Skeletal muscle satellite cell (primary cell): ENCODE measurements at regions not wholly inside any gene's neighbourhood (a gene's known extent, or its start where the extent isn't known, plus 50 kb on each side); places are given as distances from the start of the nearest gene placed in this dataset.

ENCODE experiments used
- H3K27me3 ChIP-seq: 2 replicates; pipeline ENCODE4 v1.7.0; 2013; ENCODE audit warnings: low read length; ENCODE audit not compliant: control insufficient read depth, insufficient read depth
- H3K36me3 ChIP-seq: 2 replicates; pipeline ENCODE4 v1.7.0; 2013; ENCODE audit warnings: mild to moderate bottlenecking, control low read depth, low read length; ENCODE audit not compliant: insufficient read depth
- H3K4me1 ChIP-seq: 2 replicates; pipeline ENCODE4 v1.7.0; 2013; ENCODE audit warnings: low read length; ENCODE audit not compliant: control insufficient read depth, insufficient read depth
- H3K4me2 ChIP-seq: 2 replicates; pipeline ENCODE4 v1.7.0; 2013; ENCODE audit warnings: mild to moderate bottlenecking, low read length
- H3K4me3 ChIP-seq: 2 replicates; pipeline ENCODE4 v1.7.0; 2013; ENCODE audit warnings: low read length
- H3K9ac ChIP-seq: 2 replicates; pipeline ENCODE4 v1.7.0; 2013; ENCODE audit warnings: mild to moderate bottlenecking, low read depth, low read length, moderate library complexity
- H3K9me3 ChIP-seq: replicated peaks from 2 replicates; pipeline ENCODE4 v1.7.0; 2013; ENCODE audit warnings: mild to moderate bottlenecking, control low read depth, low read length

GRCh38 chr3:31284776-31285175 lies 247.9 kb upstream of the STT3B start:
- Histone ChIP-seq H3K4me2 (no peak overlapping the region), H3K27me3 (no peaks in the 10 kb centered on the region), H3K9me3 (no peaks in the 10 kb centered on the region), H3K36me3 (no peaks in the 10 kb centered on the region), H3K4me1 (peaks cover 5% of the 10 kb centered on the region), H3K9ac (no peak overlapping the region), H3K4me3 (no peak overlapping the region)

- Histone ChIP-seq H3K4me2 (no peak overlapping the region), H3K9ac (no peak overlapping the region), H3K9me3 (no peaks in the 10 kb centered on the region), H3K27me3 (no peaks in the 10 kb centered on the region), H3K36me3 (no peaks in the 10 kb centered on the region), H3K4me3 (no peak overlapping the region), H3K4me1 (peaks cover 5% of the 10 kb centered on the region)
Observed at GRCh38 chr3:31285833-31286486, 246.8 kb upstream of the STT3B start.

- Histone ChIP-seq H3K4me3 (no peak overlapping the region), H3K36me3 (no peaks in the 10 kb centered on the region), H3K27me3 (no peaks in the 10 kb centered on the region), H3K9ac (no peak overlapping the region), H3K4me1 (peaks cover 5% of the 10 kb centered on the region), H3K9me3 (no peaks in the 10 kb centered on the region), H3K4me2 (no peak overlapping the region)
Observed at GRCh38 chr3:31288224-31288623, 244.5 kb upstream of the STT3B start.

- no peak overlapping the region for H3K4me2 ChIP-seq
- H3K36me3 ChIP-seq = no peaks in the 10 kb centered on the region
- no peaks in the 10 kb centered on the region for H3K9me3 ChIP-seq
- H3K4me1 ChIP-seq = peaks cover 5% of the 10 kb centered on the region
- no peak overlapping the region for H3K9ac ChIP-seq
- H3K27me3 ChIP-seq = no peaks in the 10 kb centered on the region
- H3K4me3 ChIP-seq = no peak overlapping the region
Observed at GRCh38 chr3:31288641-31289100, 244.1 kb upstream of the STT3B start.

- H3K27me3 ChIP-seq = no peaks in the 10 kb centered on the region
- no peak overlapping the region for H3K9ac ChIP-seq
- no peak overlapping the region for H3K4me2 ChIP-seq
- peaks cover 5% of the 10 kb centered on the region for H3K4me1 ChIP-seq
- no peaks in the 10 kb centered on the region for H3K36me3 ChIP-seq
- H3K9me3 ChIP-seq = no peaks in the 10 kb centered on the region
- no peak overlapping the region for H3K4me3 ChIP-seq
Observed at GRCh38 chr3:31289584-31289983, 243.1 kb upstream of the STT3B start.

GRCh38 chr3:31290046-31290445 lies 242.7 kb upstream of the STT3B start:
- Histone ChIP-seq H3K9me3 (no peaks in the 10 kb centered on the region), H3K4me1 (peaks cover 5% of the 10 kb centered on the region), H3K4me3 (no peak overlapping the region), H3K36me3 (no peaks in the 10 kb centered on the region), H3K4me2 (no peak overlapping the region), H3K27me3 (no peaks in the 10 kb centered on the region), H3K9ac (no peak overlapping the region)

- Histone ChIP-seq H3K4me2 (no peak overlapping the region), H3K9me3 (no peaks in the 10 kb centered on the region), H3K9ac (no peak overlapping the region), H3K36me3 (no peaks in the 10 kb centered on the region), H3K4me3 (no peak overlapping the region), H3K4me1 (peaks cover 5% of the 10 kb centered on the region), H3K27me3 (no peaks in the 10 kb centered on the region)
Observed at GRCh38 chr3:31291818-31292217, 240.9 kb upstream of the STT3B start.

- H3K4me3 ChIP-seq = no peak overlapping the region
- H3K4me2 ChIP-seq = no peak overlapping the region
- H3K4me1 ChIP-seq = no peaks in the 10 kb centered on the region
- H3K27me3 ChIP-seq = no peaks in the 10 kb centered on the region
- peaks cover 2% of the 10 kb centered on the region for H3K9me3 ChIP-seq
- H3K36me3 ChIP-seq = no peaks in the 10 kb centered on the region
- no peak overlapping the region for H3K9ac ChIP-seq
Observed at GRCh38 chr3:31294430-31295149, 238.1 kb upstream of the STT3B start.

GRCh38 chr3:31295150-31295765 lies 237.5 kb upstream of the STT3B start:
- Histone ChIP-seq H3K4me1 (no peaks in the 10 kb centered on the region), H3K36me3 (no peaks in the 10 kb centered on the region), H3K9ac (no peak overlapping the region), H3K4me3 (no peak overlapping the region), H3K27me3 (peaks cover under 1% of the 10 kb centered on the region), H3K4me2 (no peak overlapping the region), H3K9me3 (peaks cover 2% of the 10 kb centered on the region)

- Histone ChIP-seq H3K4me1 (no peaks in the 10 kb centered on the region), H3K9me3 (peaks cover 2% of the 10 kb centered on the region), H3K4me3 (no peak overlapping the region), H3K4me2 (no peak overlapping the region), H3K27me3 (peaks cover 4% of the 10 kb centered on the region), H3K36me3 (no peaks in the 10 kb centered on the region), H3K9ac (no peak overlapping the region)
Observed at GRCh38 chr3:31297726-31298298, 234.9 kb upstream of the STT3B start.
